Thyroid gland (tissue), 4 donors: ENCODE measurements at regions not wholly inside any gene's neighbourhood (a gene's known extent, or its start where the extent isn't known, plus 50 kb on each side); places are given as distances from the start of the nearest gene placed in this dataset.

ENCODE experiments used
- DNase-seq, 2 donors: peaks; one replicate each; pipeline ENCODE4 v3.0.0-alpha.2; 2019
- H3K27ac ChIP-seq, 3 donors: fragments of 200-600 bp; sonication (generic); 1 replicate in 2 of 3; 2 replicates in 1 of 3; pipeline ENCODE4 v1.5.1; 2016 to 2019; ENCODE audit warnings: mild to moderate bottlenecking in 1 of 3, moderate library complexity in 1 of 3
- H3K27me3 ChIP-seq: fragments of 200-600 bp; sonication (generic); one replicate; pipeline ENCODE4 v1.5.1; 2019
- H3K36me3 ChIP-seq, 2 donors: fragments of 200-600 bp; sonication (generic); one replicate each; pipeline ENCODE4 v1.5.1; 2016 to 2019
- H3K4me1 ChIP-seq, 2 donors: fragments of 200-600 bp; sonication (generic); one replicate each; pipeline ENCODE4 v1.5.1; 2017 to 2019
- H3K4me3 ChIP-seq, 3 donors: fragments of 200-600 bp; sonication (generic); replicated peaks in 1 of 3; 1 replicate in 2 of 3; 2 replicates in 1 of 3; pipeline ENCODE4 v1.5.1; 2016; ENCODE audit warnings: mild to moderate bottlenecking in 1 of 3
- H3K9me3 ChIP-seq: fragments of 200-600 bp; sonication (generic); one replicate; pipeline ENCODE4 v1.5.1; 2017
- CTCF ChIP-seq, 6 experiments: fragments of 200-600 bp in 3 of 6; fragments of 450-650 bp in 3 of 6; sonication (generic) in 3 of 6; IDR thresholded peaks; one replicate each; pipeline ENCODE4 v1.5.1; 2016 to 2019; ENCODE audit warnings: antibody characterized with exemption in 6 of 6, mild to moderate bottlenecking in 2 of 6, inconsistent platforms in 1 of 6, moderate library complexity in 1 of 6
- POLR2A ChIP-seq, 2 donors: fragments of 450-650 bp; IDR thresholded peaks; one replicate each; pipeline ENCODE4 v1.6.1; 2017; ENCODE audit warnings: antibody characterized with exemption in 2 of 2, mild to moderate bottlenecking in 2 of 2, moderate library complexity in 1 of 2
- WGBS, 2 donors: methylation state at CpG; one replicate each; pipeline ENCODE4 v1.1.5; 2017; 5-methylcytosine and 5-hydroxymethylcytosine counted together
- intact Hi-C: fragments of 100-400 bp; cut with DNase I; formaldehyde crosslinking; loops from one replicate; pipeline ENCODE4 v1.15.1; 2023

- Histone ChIP-seq H3K9me3 (no peaks in the 10 kb centered on the region), H3K4me1 (no peaks in the 10 kb centered on the region), H3K36me3 (no peaks in the 10 kb centered on the region), H3K27ac (no peak overlapping the region), H3K4me3 (no peak overlapping the region), H3K27me3 (no peaks in the 10 kb centered on the region)
- intact Hi-C loops, result no loop called here
- DNase-seq, result no peak
- TF ChIP-seq POLR2A (IDR thresholded peaks at IDR 0.05), result no peak
- no peak for TF ChIP-seq CTCF (IDR thresholded peaks at IDR 0.05)
- 94 to 96% methylated on average over 1 of the region's 1 CpG for WGBS, 2 donors
Measured at GRCh38 chr12:111220363-111220762, 148.5 kb downstream of the PHETA1 start.

GRCh38 chr12:111219440-111219839 lies 149.5 kb downstream of the PHETA1 start:
- Histone ChIP-seq H3K9me3 (no peaks in the 10 kb centered on the region), H3K36me3 (no peaks in the 10 kb centered on the region), H3K27ac (no peak overlapping the region), H3K27me3 (no peaks in the 10 kb centered on the region), H3K4me1 (no peaks in the 10 kb centered on the region), H3K4me3 (no peak overlapping the region)
- WGBS, 2 donors, result 94 to 96% methylated on average over 2 of the region's 2 CpGs
- intact Hi-C loops, result no loop called here
- DNase-seq, result no peak
- TF ChIP-seq POLR2A (IDR thresholded peaks at IDR 0.05) (no peak), CTCF (IDR thresholded peaks at IDR 0.05) (no peak)

- no peak overlapping the region for H3K4me3 ChIP-seq
- H3K9me3 ChIP-seq, result no peaks in the 10 kb centered on the region
- TF ChIP-seq CTCF (IDR thresholded peaks at IDR 0.05), result no peak
- TF ChIP-seq POLR2A (IDR thresholded peaks at IDR 0.05), result no peak
- H3K36me3 ChIP-seq, result no peaks in the 10 kb centered on the region
- H3K4me1 ChIP-seq, result no peaks in the 10 kb centered on the region
- no peak for DNase-seq
- H3K27me3 ChIP-seq, result no peaks in the 10 kb centered on the region
- 80 to 84% methylated on average over 6 of the region's 6 CpGs for WGBS, 2 donors
- no peak overlapping the region for H3K27ac ChIP-seq
- intact Hi-C loops, result no loop called here
Measured at GRCh38 chr12:111218499-111218898, 150.4 kb downstream of the PHETA1 start.

- Histone ChIP-seq H3K27ac (no peak overlapping the region), H3K9me3 (no peaks in the 10 kb centered on the region), H3K4me1 (no peaks in the 10 kb centered on the region), H3K36me3 (no peaks in the 10 kb centered on the region), H3K27me3 (no peaks in the 10 kb centered on the region), H3K4me3 (no peak overlapping the region)
- DNase-seq, result no peak
- 81 to 89% methylated on average over 13 of the region's 13 CpGs for WGBS, 2 donors
- intact Hi-C loops, result no loop called here
- TF ChIP-seq POLR2A (IDR thresholded peaks at IDR 0.05) (no peak), CTCF (IDR thresholded peaks at IDR 0.05) (no peak)
Measured at GRCh38 chr12:111216387-111217159, 152.3 kb downstream of the PHETA1 start.

- Histone ChIP-seq H3K27me3 (no peaks in the 10 kb centered on the region), H3K4me1 (no peaks in the 10 kb centered on the region), H3K4me3 (no peak overlapping the region), H3K27ac (no peak overlapping the region), H3K36me3 (no peaks in the 10 kb centered on the region), H3K9me3 (no peaks in the 10 kb centered on the region)
- intact Hi-C loops, result no loop called here
- TF ChIP-seq CTCF (IDR thresholded peaks at IDR 0.05) (no peak), POLR2A (IDR thresholded peaks at IDR 0.05) (no peak)
- 87 to 90% methylated on average over 10 to 12 of the region's 12 CpGs for WGBS, 2 donors
- DNase-seq, result no peak
Measured at GRCh38 chr12:111215881-111216280, 153.0 kb downstream of the PHETA1 start.
